Erythroblast (primary cell): ENCODE measurements at regions not wholly inside any gene's neighbourhood (a gene's known extent, or its start where the extent isn't known, plus 50 kb on each side); places are given as distances from the start of the nearest gene placed in this dataset.

ENCODE experiments used
- DNase-seq, 2 experiments: peaks; one replicate each; lab custom pipeline; 2025; lab: John Stamatoyannopoulos, UW
- GATA1 ChIP-seq: IDR thresholded peaks from 2 replicates; pipeline ENCODE4 v1.6.1; 2011; ENCODE audit warnings: low read depth, mild to moderate bottlenecking, control low read depth, low read length, moderate library complexity
- POLR2A ChIP-seq: IDR thresholded peaks from 2 replicates; pipeline ENCODE4 v1.6.1; 2011; ENCODE audit warnings: mild to moderate bottlenecking, low read length

- no peak for TF ChIP-seq GATA1
- TF ChIP-seq POLR2A, result no peak
- DNase-seq, result no peak
These were observed 156.2 kb upstream of the CELF4 start for GRCh38 chr18:37721544-37722522.

- no peak for DNase-seq
- no peak for TF ChIP-seq GATA1
- no peak for TF ChIP-seq POLR2A
These were observed 155.1 kb upstream of the CELF4 start for GRCh38 chr18:37720663-37721062.

GRCh38 chr18:37717656-37718055, 152.1 kb upstream of the CELF4 start:
- DNase-seq, result no peak
- no peak for TF ChIP-seq POLR2A
- no peak for TF ChIP-seq GATA1

DNA sequence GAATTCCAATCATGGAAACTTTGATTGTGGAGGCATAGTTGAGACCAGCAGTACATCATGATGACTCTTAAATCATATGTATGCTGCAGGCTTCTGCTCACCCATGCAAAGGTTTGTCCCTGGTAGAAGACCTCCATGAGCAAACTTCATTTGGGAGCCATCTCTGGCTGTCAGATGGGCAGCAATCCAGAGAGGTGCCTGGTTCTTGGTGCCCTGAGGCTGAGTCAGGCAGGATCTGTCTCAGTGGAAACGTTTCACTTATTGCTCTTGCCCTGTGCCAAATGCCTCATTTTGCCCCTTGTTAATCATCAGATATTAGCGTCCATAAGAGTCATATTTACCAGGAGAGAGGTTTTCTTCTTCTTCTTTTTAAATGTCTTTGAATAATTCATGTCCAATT, 151.5 kb upstream of the CELF4 start:
- TF ChIP-seq GATA1 (no peak), POLR2A (no peak)
- no peak for DNase-seq

GRCh38 chr18:37716106-37716735, 150.6 kb upstream of the CELF4 start:
- DNase-seq, result no peak
- no peak for TF ChIP-seq GATA1
- no peak for TF ChIP-seq POLR2A

DNA sequence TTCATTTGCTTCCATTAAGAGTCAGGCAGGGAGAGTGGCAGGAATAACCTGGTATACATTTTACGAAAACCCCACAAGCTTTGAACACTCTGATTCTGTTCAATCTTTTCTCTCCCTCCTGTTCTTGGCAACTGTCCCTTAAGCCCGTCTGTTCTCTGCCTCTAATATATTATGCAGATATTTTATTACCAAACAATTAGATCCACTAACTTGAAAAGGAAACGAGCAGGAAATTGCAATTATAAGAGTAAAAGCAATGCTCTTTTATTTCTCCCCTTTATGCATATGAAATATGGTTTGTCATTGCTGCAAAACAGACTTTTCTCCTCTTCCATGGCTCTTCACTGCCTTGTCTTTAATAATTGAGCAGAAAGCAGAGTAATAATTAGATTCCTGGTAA, 149.1 kb upstream of the CELF4 start:
- TF ChIP-seq GATA1 (no peak), POLR2A (no peak)
- DNase-seq, result no peak

DNA sequence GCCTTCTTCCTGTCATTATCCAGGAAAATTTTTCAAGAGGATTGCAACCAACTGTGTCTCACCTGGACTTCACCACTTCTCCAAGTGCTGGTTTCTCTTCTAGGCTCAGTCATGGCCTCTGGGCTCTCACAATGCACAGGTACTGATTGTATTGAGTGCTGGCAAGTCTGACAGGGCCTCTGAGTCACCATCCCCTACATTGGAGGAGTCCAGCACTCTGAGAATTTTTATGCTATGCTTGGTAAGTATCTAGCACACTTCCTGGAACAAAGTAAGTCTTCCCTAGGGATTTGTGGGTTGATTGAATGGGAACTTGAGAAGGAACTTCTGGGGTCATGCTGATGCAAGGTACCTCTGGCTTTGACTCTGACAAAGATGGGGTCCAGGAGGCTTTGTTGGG, 147.2 kb upstream of the CELF4 start:
- TF ChIP-seq GATA1, result no peak
- no peak for TF ChIP-seq POLR2A
- DNase-seq, result no peak

DNA sequence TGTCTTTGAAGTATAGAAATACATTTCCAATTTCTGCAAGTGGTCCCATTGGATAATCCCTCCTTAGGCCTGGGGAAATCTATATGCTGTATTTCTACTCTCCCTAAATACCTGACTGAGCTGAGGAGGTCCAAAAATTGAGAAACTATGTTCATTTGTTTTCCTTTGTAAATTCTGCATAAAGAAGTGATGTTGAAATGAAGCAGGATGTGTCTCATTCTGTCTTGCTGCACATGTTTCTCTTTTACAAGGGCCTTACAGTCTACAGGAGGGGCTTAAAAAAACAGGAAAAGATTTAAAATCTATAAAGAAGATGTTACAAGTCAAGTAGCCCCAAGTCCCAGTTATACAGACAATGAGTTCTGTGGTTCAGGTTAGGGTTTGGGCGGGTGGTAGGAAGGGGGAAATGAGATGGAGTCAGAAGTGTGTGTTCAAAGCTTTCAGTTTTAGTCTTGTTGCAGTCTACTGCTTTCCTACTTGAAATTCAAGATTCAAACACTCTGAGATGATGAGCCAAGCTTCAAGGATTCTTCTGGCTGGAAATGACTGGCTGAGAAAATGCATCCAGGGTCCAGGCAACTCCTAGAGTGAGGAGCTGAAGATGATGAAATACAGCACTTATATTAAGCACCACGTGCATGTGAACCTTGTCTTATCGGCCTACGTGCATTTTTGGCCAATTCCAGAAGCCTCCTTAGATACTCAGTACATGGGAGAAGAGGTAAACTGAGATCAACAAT, 146.3 kb upstream of the CELF4 start:
- no peak for TF ChIP-seq POLR2A
- no peak for TF ChIP-seq GATA1

DNA sequence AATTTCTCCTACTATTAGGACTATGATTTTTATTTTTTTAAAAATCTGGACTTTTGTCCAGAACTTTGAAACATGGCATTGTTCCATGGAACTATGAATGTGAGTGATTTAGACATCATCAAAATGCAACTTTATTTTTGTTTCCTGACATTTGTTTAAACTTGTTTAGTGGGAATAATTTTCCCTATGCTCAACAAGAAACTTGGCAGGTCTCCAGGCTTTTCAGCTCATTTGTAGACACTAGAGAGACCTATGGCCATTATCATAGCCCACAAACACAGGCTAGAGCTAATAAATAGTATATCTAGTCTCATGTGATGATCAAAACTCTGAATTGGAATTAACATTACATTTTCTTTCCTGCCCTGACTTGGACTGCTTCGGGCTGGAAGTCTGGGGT, 145.1 kb upstream of the CELF4 start:
- no peak for TF ChIP-seq GATA1
- TF ChIP-seq POLR2A, result no peak

More for the DNA sequence above, 146.3 kb upstream of the CELF4 start:
- DNase-seq, result no peak

DNA sequence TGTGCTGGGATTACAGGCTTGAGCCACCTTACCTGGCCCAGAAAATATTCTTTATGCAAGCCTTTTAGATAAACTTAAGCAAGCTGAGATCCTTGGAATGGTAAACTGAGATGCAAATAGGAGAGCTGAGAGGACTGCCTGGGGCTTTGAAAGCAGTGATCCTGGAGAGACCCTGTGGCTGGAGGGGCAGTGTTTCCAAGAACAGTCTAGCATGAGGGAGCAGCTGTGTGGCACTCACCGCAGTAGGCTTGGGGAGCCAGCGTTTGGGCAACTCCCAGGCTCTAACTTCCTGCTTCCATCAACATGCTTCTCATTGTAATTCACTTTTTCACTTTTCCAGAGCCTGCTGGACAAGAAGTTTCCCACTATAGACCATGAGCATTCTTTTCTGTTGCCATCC, 144.1 kb upstream of the CELF4 start:
- TF ChIP-seq GATA1, result no peak
- no peak for TF ChIP-seq POLR2A
- no peak for DNase-seq

More for the DNA sequence above, 145.1 kb upstream of the CELF4 start:
- DNase-seq, result no peak

DNA sequence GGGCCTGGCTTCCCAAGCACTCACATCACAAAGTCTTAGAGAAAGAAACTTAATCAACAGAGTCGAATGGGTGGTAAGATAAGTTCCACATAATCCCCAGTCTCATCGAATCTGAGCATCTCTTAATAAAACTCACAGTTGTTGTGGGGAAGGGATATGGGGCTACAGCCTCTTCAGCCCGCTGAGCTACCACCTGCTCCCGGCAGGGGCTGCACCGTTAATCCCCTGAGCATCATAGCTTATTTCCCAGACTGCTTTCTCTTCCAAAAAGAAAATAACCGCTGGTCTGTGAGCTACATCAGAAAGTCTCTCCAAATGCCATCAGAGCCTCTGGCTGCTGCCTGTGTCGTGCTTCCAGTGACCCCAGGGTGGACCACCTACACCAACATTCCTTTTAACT, 139.4 kb upstream of the CELF4 start:
- TF ChIP-seq POLR2A (no peak), GATA1 (no peak)
- DNase-seq, result no peak

- TF ChIP-seq POLR2A, result no peak
- TF ChIP-seq GATA1, result no peak
- no peak for DNase-seq
These were observed 137.2 kb upstream of the CELF4 start for GRCh38 chr18:37702841-37703240.

- TF ChIP-seq GATA1, result no peak
- no peak for TF ChIP-seq POLR2A
- DNase-seq, result no peak
These were observed 136.4 kb upstream of the CELF4 start for GRCh38 chr18:37701967-37702366.
